ENCODE measurements at regions not wholly inside any gene's neighbourhood (a gene's known extent, or its start where the extent isn't known, plus 50 kb on each side); places are given as distances from the start of the nearest gene placed in this dataset.

DNA sequence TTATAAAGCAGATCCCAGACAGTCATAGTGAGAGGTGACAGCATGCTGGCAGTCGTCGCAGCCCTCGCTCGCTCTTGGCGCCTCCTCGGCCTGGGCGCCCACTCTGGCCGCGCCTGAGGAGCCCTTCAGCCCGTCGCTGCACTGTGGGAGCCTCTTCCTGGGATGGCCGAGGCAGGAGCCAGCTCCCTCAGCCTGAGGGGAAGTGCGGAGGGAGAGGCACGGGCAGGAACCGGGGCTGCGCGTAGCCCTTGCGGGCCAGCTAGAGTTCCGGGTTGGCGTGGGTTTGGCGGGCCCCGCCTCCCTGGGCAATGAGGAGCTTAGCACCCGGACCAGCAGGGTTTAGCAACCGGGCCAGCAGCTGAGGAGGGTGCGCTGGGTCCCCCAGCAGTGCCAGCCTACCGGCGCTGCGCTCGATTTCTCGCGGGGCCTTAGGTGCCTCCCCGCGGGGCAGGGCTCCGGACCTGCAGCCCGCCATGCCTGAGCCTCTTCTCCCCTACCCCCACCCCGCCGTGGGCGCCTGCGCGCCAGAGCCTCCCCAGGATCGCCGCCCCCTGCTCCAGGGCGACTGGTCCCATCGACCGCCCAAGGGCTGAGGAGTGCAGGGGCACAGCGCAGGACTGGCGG is 451.2 kb upstream of the DCN start:
- H3K27ac ChIP-seq (ENCODE audit: low read depth, low read length, poor library complexity, severe bottlenecking), result no peak overlapping the region
- H3K4me1 ChIP-seq (ENCODE audit: insufficient read depth, low read length, severe bottlenecking), result no peaks in the 10 kb centered on the region
- no peaks in the 10 kb centered on the region for H4K20me1 ChIP-seq (ENCODE audit: insufficient read depth, low read length)
- TF ChIP-seq, protein P1, sequence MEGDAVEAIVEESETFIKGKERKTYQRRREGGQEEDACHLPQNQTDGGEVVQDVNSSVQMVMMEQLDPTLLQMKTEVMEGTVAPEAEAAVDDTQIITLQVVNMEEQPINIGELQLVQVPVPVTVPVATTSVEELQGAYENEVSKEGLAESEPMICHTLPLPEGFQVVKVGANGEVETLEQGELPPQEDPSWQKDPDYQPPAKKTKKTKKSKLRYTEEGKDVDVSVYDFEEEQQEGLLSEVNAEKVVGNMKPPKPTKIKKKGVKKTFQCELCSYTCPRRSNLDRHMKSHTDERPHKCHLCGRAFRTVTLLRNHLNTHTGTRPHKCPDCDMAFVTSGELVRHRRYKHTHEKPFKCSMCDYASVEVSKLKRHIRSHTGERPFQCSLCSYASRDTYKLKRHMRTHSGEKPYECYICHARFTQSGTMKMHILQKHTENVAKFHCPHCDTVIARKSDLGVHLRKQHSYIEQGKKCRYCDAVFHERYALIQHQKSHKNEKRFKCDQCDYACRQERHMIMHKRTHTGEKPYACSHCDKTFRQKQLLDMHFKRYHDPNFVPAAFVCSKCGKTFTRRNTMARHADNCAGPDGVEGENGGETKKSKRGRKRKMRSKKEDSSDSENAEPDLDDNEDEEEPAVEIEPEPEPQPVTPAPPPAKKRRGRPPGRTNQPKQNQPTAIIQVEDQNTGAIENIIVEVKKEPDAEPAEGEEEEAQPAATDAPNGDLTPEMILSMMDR (IDR thresholded peaks at IDR 0.05; ENCODE audit: low read length), result no peak
- no peak for TF ChIP-seq EZH2 (IDR thresholded peaks at IDR 0.05; ENCODE audit: borderline replicate concordance, low read length)
- H3K9ac ChIP-seq (ENCODE audit: low read length), result no peak overlapping the region
- H3K36me3 ChIP-seq (ENCODE audit: insufficient read depth, low read length), result no peaks in the 10 kb centered on the region
- H3K27me3 ChIP-seq (ENCODE audit: insufficient read depth, low read length), result no peaks in the 10 kb centered on the region
- H2AFZ ChIP-seq (ENCODE audit: low read length), result no peak overlapping the region
- H3K4me3 ChIP-seq (ENCODE audit: low read depth, low read length, poor library complexity, severe bottlenecking), result no peak overlapping the region
- H3F3A ChIP-seq (ENCODE audit: insufficient read depth, low read length), result no peaks in the 10 kb centered on the region
- no peaks in the 10 kb centered on the region for H3K79me2 ChIP-seq (ENCODE audit: insufficient read depth, low read length)
- no peaks in the 10 kb centered on the region for H3K9me3 ChIP-seq (ENCODE audit: low read length)
- H3K4me2 ChIP-seq (ENCODE audit: low read length), result no peak overlapping the region
- H3K9me2 ChIP-seq (ENCODE audit: low read depth, low read length), result no peaks in the 10 kb centered on the region

DNA sequence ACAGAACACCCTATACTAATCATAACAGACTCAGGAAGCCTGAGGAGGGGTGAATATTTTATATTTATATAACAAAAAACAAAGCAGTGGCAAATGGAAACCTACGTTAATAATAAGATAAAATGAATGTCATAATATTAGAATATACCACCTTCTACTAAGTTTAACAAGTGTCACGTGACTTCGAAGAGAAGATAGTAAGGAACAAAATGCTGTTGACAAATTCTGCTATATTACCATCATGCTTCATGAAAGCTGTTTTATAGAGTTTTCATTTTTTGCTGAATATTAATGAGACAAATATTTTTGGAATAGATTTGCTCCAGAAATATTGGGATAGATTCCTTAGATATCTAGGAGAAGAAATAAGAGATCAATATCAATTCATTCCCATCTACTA is 450.6 kb upstream of the DCN start:
- H3K9me2 ChIP-seq (ENCODE audit: low read depth, low read length), result no peaks in the 10 kb centered on the region; the same call in 1 of the 2 replicates
- TF ChIP-seq EZH2 (IDR thresholded peaks at IDR 0.05; ENCODE audit: borderline replicate concordance, low read length), result no peak
- TF ChIP-seq, protein P1 (IDR thresholded peaks at IDR 0.05; ENCODE audit: low read length), result no peak
- H3K9ac ChIP-seq (ENCODE audit: low read length), result no peak overlapping the region
- H3K9me3 ChIP-seq (ENCODE audit: low read length), result no peaks in the 10 kb centered on the region
- H2AFZ ChIP-seq (ENCODE audit: low read length), result no peak overlapping the region
- H3K27ac ChIP-seq (ENCODE audit: low read depth, low read length, poor library complexity, severe bottlenecking), result no peak overlapping the region
- H3K4me1 ChIP-seq (ENCODE audit: insufficient read depth, low read length, severe bottlenecking), result no peaks in the 10 kb centered on the region
- no peaks in the 10 kb centered on the region for H3K36me3 ChIP-seq (ENCODE audit: insufficient read depth, low read length)
- no peaks in the 10 kb centered on the region for H3K27me3 ChIP-seq (ENCODE audit: insufficient read depth, low read length)
- no peaks in the 10 kb centered on the region for H4K20me1 ChIP-seq (ENCODE audit: insufficient read depth, low read length)
- no peaks in the 10 kb centered on the region for H3K79me2 ChIP-seq (ENCODE audit: insufficient read depth, low read length)
- H3F3A ChIP-seq (ENCODE audit: insufficient read depth, low read length), result no peaks in the 10 kb centered on the region
- no peak overlapping the region for H3K4me2 ChIP-seq (ENCODE audit: low read length)
- H3K4me3 ChIP-seq (ENCODE audit: low read depth, low read length, poor library complexity, severe bottlenecking), result no peak overlapping the region

DNA sequence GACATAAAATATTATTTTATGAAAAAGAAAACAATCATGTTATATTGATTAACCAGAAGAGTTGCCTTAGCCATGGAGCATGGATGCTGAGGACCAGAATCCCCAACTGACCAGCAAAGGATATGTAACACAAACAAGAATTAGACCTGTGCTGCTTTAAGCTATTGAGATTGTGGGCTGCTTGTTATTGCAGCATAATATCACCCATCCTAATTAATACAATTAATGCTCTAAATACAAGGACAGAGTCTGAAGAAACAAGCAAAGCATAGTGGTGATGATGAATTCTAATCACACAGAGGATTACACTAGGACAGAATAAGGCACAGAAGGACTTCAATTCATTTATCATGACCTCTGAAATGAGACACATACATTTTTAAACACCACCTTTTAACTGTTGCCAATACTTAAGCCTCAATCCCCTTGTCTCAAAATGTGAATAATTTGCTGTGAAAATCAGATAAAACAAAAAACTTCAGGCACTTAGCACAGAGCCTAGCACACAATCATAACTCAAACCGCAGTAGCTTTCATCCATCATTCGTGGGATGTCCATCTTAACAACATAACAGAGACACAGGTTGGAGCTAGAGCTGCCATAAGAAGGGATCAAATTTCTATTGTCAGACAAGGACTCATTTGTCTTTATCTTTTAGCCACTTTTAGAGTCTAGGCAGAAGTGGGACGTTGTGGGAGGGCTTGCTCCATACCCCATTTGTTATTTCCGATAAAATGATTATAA is 449.6 kb upstream of the DCN start:
- Histone ChIP-seq H3K4me1 (ENCODE audit: insufficient read depth, low read length, severe bottlenecking) (no peaks in the 10 kb centered on the region), H3F3A (ENCODE audit: insufficient read depth, low read length) (no peaks in the 10 kb centered on the region), H3K4me2 (ENCODE audit: low read length) (no peak overlapping the region), H3K4me3 (ENCODE audit: low read depth, low read length, poor library complexity, severe bottlenecking) (no peak overlapping the region), H2AFZ (ENCODE audit: low read length) (no peak overlapping the region), H3K9ac (ENCODE audit: low read length) (no peak overlapping the region), H4K20me1 (ENCODE audit: insufficient read depth, low read length) (no peaks in the 10 kb centered on the region), H3K9me3 (ENCODE audit: low read length) (no peaks in the 10 kb centered on the region), H3K27me3 (ENCODE audit: insufficient read depth, low read length) (no peaks in the 10 kb centered on the region), H3K79me2 (ENCODE audit: insufficient read depth, low read length) (no peaks in the 10 kb centered on the region), H3K27ac (ENCODE audit: low read depth, low read length, poor library complexity, severe bottlenecking) (no peak overlapping the region), H3K9me2 (ENCODE audit: low read depth, low read length) (no peaks in the 10 kb centered on the region; the same call in 1 of the 2 replicates), H3K36me3 (ENCODE audit: insufficient read depth, low read length) (no peaks in the 10 kb centered on the region)
- TF ChIP-seq, protein P1 (IDR thresholded peaks at IDR 0.05; ENCODE audit: low read length), result no peak
- no peak for TF ChIP-seq EZH2 (IDR thresholded peaks at IDR 0.05; ENCODE audit: borderline replicate concordance, low read length)
